Vagina (tissue), 2 donors: ENCODE measurements at regions not wholly inside any gene's neighbourhood (a gene's known extent, or its start where the extent isn't known, plus 50 kb on each side); places are given as distances from the start of the nearest gene placed in this dataset.

ENCODE experiments used
- POLR2A ChIP-seq, 2 donors: fragments of 450-650 bp; IDR thresholded peaks; one replicate each; pipeline ENCODE4 v1.6.1; 2017; ENCODE audit warnings: antibody characterized with exemption in 2 of 2, mild to moderate bottlenecking in 2 of 2, moderate library complexity in 2 of 2
- POLR2AphosphoS5 ChIP-seq, 2 donors: sonication (generic); formaldehyde crosslinking; IDR thresholded peaks; one replicate each; pipeline ENCODE4 v1.9.0; 2017; ENCODE audit warnings: antibody characterized with exemption in 2 of 2, mild to moderate bottlenecking in 2 of 2, low read depth in 1 of 2; ENCODE audit not compliant: insufficient read depth in 1 of 2
- TF ChIP-seq, protein P1 (sequence below), 3 experiments: fragments of 450-650 bp in 2 of 3; fragments of 200-600 bp in 1 of 3; sonication (generic) in 1 of 3; IDR thresholded peaks; one replicate each; pipeline ENCODE4 v1.5.1; 2017 to 2019; ENCODE audit warnings: antibody characterized with exemption in 3 of 3, mild to moderate bottlenecking in 2 of 3, moderate library complexity in 2 of 3

DNA sequence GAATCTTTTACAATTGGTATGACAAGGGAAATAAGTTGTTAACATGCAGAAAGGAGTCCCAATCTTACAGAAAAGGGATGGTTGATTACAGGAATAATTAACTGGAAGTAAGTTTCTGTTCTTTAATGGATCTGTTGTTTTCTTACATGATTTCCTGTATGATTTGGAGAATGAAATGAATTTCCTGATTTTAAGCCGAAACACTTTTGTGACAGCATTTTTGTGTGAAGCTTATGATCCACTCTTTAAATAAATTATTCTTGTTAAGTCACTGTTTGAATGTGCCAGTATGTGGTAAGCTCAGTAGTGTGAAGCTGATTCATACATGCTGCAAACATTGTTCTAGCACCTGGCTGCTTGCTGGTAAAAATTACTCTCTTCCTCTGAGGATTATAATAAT, 516.2 kb downstream of the DCDC2C start:
- TF ChIP-seq, protein P1, sequence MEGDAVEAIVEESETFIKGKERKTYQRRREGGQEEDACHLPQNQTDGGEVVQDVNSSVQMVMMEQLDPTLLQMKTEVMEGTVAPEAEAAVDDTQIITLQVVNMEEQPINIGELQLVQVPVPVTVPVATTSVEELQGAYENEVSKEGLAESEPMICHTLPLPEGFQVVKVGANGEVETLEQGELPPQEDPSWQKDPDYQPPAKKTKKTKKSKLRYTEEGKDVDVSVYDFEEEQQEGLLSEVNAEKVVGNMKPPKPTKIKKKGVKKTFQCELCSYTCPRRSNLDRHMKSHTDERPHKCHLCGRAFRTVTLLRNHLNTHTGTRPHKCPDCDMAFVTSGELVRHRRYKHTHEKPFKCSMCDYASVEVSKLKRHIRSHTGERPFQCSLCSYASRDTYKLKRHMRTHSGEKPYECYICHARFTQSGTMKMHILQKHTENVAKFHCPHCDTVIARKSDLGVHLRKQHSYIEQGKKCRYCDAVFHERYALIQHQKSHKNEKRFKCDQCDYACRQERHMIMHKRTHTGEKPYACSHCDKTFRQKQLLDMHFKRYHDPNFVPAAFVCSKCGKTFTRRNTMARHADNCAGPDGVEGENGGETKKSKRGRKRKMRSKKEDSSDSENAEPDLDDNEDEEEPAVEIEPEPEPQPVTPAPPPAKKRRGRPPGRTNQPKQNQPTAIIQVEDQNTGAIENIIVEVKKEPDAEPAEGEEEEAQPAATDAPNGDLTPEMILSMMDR (IDR thresholded peaks at IDR 0.05), result no peak
- no peak for TF ChIP-seq POLR2A (IDR thresholded peaks at IDR 0.05)
- TF ChIP-seq POLR2AphosphoS5 (IDR thresholded peaks at IDR 0.05; ENCODE audit: insufficient read depth in 1 of 2, low read depth in 1 of 2), result no peak
